ENCODE measurements at regions not wholly inside any gene's neighbourhood (a gene's known extent, or its start where the extent isn't known, plus 50 kb on each side); places are given as distances from the start of the nearest gene placed in this dataset.

DNA sequence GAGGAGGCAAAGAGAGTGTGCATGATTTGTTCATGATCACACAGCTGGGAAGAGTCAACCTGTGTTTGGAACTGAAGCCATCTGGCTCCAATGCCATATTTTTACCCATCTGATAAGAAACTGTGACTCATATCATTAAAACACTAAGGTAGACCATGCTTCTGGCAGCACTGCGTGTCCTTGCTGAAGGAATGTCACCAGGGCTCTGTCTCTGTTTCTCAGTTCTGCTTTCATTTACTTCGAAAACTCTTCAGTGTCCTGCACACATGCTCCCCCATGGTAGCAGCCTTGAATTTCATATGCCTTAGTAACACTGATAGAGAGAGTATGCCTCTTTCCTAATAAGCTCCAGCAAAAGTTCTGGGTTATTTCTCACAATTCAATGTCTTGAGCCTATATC, 830.4 kb downstream of the DCDC2C start:
- no peak for TF ChIP-seq CREB1 (IDR thresholded peaks at IDR 0.05; ENCODE audit: low read depth)
- TF ChIP-seq, protein P1, sequence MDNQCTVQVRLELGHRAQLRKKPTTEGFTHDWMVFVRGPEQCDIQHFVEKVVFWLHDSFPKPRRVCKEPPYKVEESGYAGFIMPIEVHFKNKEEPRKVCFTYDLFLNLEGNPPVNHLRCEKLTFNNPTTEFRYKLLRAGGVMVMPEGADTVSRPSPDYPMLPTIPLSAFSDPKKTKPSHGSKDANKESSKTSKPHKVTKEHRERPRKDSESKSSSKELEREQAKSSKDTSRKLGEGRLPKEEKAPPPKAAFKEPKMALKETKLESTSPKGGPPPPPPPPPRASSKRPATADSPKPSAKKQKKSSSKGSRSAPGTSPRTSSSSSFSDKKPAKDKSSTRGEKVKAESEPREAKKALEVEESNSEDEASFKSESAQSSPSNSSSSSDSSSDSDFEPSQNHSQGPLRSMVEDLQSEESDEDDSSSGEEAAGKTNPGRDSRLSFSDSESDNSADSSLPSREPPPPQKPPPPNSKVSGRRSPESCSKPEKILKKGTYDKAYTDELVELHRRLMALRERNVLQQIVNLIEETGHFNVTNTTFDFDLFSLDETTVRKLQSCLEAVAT (IDR thresholded peaks at IDR 0.05), result no peak
- no peak for TF ChIP-seq ZNF274 (IDR thresholded peaks at IDR 0.05; ENCODE audit: insufficient read depth, insufficient read length)

All from GM12878 (cell line).